A549 (cell line): ENCODE measurements at regions not wholly inside any gene's neighbourhood (a gene's known extent, or its start where the extent isn't known, plus 50 kb on each side); places are given as distances from the start of the nearest gene placed in this dataset.

ENCODE experiments used
- ATAC-seq, 2 experiments: fragments of 200-7000 bp in 1 of 2; fragments of >200 bp in 1 of 2; cut with Nextera tagmentation in 1 of 2; cut with Tn5 transposase in 1 of 2; 3 replicates each; pipeline versions ENCODE4 v1.8.0 to v1.9.1; 2018 to 2020; ENCODE audit warnings: mild to moderate bottlenecking in 1 of 2, moderate library complexity in 1 of 2
- CTCF ChIA-PET: fragments of 300-600 bp; sonication (Branson Sonifier 250); formaldehyde crosslinking; extraction: SDS; loops from one replicate; lab custom pipeline; 2021; ENCODE audit warnings: antibody characterized with exemption, inconsistent platforms; lab: Yijun Ruan, JAX
- POLR2A ChIA-PET: fragments of 350-600 bp; formaldehyde crosslinking; extraction: SDS; loops from one replicate; lab custom pipeline; 2021; ENCODE audit warnings: antibody characterized with exemption, inconsistent platforms; lab: Yijun Ruan, JAX
- DNase-seq, 2 experiments: peaks; one replicate each; pipeline versions ENCODE4 v3.0.0 to v3.0.0-alpha.2; 2011 to 2016; ENCODE audit warnings: low read depth in 1 of 2, low spot score in 1 of 2
- FAIRE-seq: peaks from 2 replicates; lab custom pipeline; 2011; peaks lifted over from hg19 to GRCh38; lab: Jason Lieb, UNC
- H3K27ac ChIP-seq, 2 experiments: fragments of >200 bp; sonication (Bioruptor Twin); formaldehyde crosslinking; 3 replicates each; pipeline ENCODE4 v1.5.1; 2016 to 2017
- H3K4me1 ChIP-seq: fragments of >200 bp; sonication (Bioruptor Twin); formaldehyde crosslinking; 3 replicates; pipeline ENCODE4 v1.6.1; 2016
- H3K4me2 ChIP-seq: fragments of >200 bp; sonication (Bioruptor Twin); formaldehyde crosslinking; 3 replicates; pipeline ENCODE4 v1.6.1; 2016
- H3K4me3 ChIP-seq: fragments of >200 bp; sonication (Bioruptor Twin); formaldehyde crosslinking; 3 replicates; pipeline ENCODE4 v1.5.1; 2016
- H3K9me3 ChIP-seq: fragments of >200 bp; sonication (Bioruptor Twin); formaldehyde crosslinking; 3 replicates; pipeline ENCODE4 v1.6.1; 2016
- CBX8 ChIP-seq: fragments of 200-600 bp; sonication (generic); IDR thresholded peaks from 2 replicates; pipeline ENCODE4 v1.6.1; 2016
- CHD4 ChIP-seq: fragments of 200-600 bp; sonication (generic); IDR thresholded peaks from 2 replicates; pipeline ENCODE4 v1.6.1; 2016; ENCODE audit warnings: antibody characterized with exemption, mild to moderate bottlenecking, borderline replicate concordance
- CTCF ChIP-seq: fragments of >200 bp; sonication (Bioruptor Twin); formaldehyde crosslinking; IDR thresholded peaks from 3 replicates; pipeline ENCODE4 v1.5.1; 2016
- ESRRA ChIP-seq: fragments of 150-350 bp; IDR thresholded peaks from 2 replicates; pipeline ENCODE4 v1.6.1; 2014; ENCODE audit warnings: mild to moderate bottlenecking, low read length, borderline replicate concordance
- FOSL2 ChIP-seq, 2 experiments: fragments of 450-650 bp in 1 of 2; fragments of >200 bp in 1 of 2; sonication (Bioruptor Twin) in 1 of 2; formaldehyde crosslinking; IDR thresholded peaks; 2 replicates each; pipeline versions ENCODE4 v1.5.0 to v1.6.1; 2016 to 2020; ENCODE audit warnings: mild to moderate bottlenecking in 1 of 2, moderate library complexity in 1 of 2
- FOXS1 ChIP-seq: fragments of 250-450 bp; sonication (Bioruptor Pico); IDR thresholded peaks from 2 replicates; pipeline ENCODE4 v1.5.0; 2020; ENCODE audit warnings: mild to moderate bottlenecking, moderate library complexity
- HDAC2 ChIP-seq: fragments of 200-600 bp; sonication (generic); IDR thresholded peaks from 2 replicates; pipeline ENCODE4 v1.6.1; 2016
- HES2 ChIP-seq: fragments of >200 bp; sonication (Bioruptor Twin); formaldehyde crosslinking; IDR thresholded peaks from 2 replicates; pipeline ENCODE4 v1.6.1; 2016
- HMGXB4 ChIP-seq: fragments of 250-450 bp; sonication (Bioruptor Pico); IDR thresholded peaks from 2 replicates; pipeline ENCODE4 v1.5.0; 2021; ENCODE audit warnings: mild to moderate bottlenecking, moderate library complexity, borderline replicate concordance
- JUN ChIP-seq, 2 experiments: fragments of >200 bp; sonication (Bioruptor Twin); formaldehyde crosslinking; IDR thresholded peaks; 2 replicates in 1 of 2; 3 replicates in 1 of 2; pipeline ENCODE4 v1.6.1; 2016 to 2017
- KDM1A ChIP-seq: fragments of 200-600 bp; sonication (generic); IDR thresholded peaks from 2 replicates; pipeline ENCODE4 v1.6.1; 2016; ENCODE audit warnings: low read depth, mild to moderate bottlenecking
- KDM5A ChIP-seq: fragments of 200-600 bp; sonication (generic); IDR thresholded peaks from 2 replicates; pipeline ENCODE4 v1.6.1; 2016; ENCODE audit warnings: antibody characterized with exemption, mild to moderate bottlenecking
- MAFK ChIP-seq: fragments of 450-650 bp; IDR thresholded peaks from 2 replicates; pipeline ENCODE4 v1.6.1; 2014; ENCODE audit not compliant: partially characterized antibody
- MAZ ChIP-seq: fragments of 150-350 bp; IDR thresholded peaks from 2 replicates; pipeline ENCODE4 v1.6.1; 2014; ENCODE audit warnings: antibody characterized with exemption, low read depth, low read length, borderline replicate concordance
- PHF8 ChIP-seq: fragments of 200-600 bp; sonication (generic); IDR thresholded peaks from 2 replicates; pipeline ENCODE4 v1.6.1; 2016; ENCODE audit warnings: low read depth, mild to moderate bottlenecking, antibody characterized with exemption, moderate library complexity, borderline replicate concordance
- POLR2A ChIP-seq: IDR thresholded peaks from 2 replicates; pipeline ENCODE4 v1.6.1; 2012; ENCODE audit warnings: mild to moderate bottlenecking, low read length
- RAD21 ChIP-seq, 2 experiments: fragments of >200 bp in 1 of 2; sonication (Bioruptor Twin) in 1 of 2; formaldehyde crosslinking in 1 of 2; IDR thresholded peaks in 1 of 2; conservative IDR thresholded peaks in 1 of 2; 2 replicates in 1 of 2; 3 replicates in 1 of 2; pipeline ENCODE4 v1.6.1; 2012 to 2018; ENCODE audit warnings: inconsistent platforms in 1 of 2
- RARB ChIP-seq: fragments of 250-450 bp; sonication (Bioruptor Pico); IDR thresholded peaks from 2 replicates; pipeline ENCODE4 v1.8.0; 2021; ENCODE audit warnings: mild to moderate bottlenecking, moderate library complexity
- SREBF2 ChIP-seq: fragments of 450-650 bp; IDR thresholded peaks from 2 replicates; pipeline ENCODE4 v1.6.1; 2014; ENCODE audit warnings: mild to moderate bottlenecking, moderate library complexity
- TFCP2L1 ChIP-seq: fragments of 250-450 bp; sonication (Bioruptor Pico); IDR thresholded peaks from 2 replicates; pipeline ENCODE4 v1.5.0; 2021; ENCODE audit warnings: mild to moderate bottlenecking
- ZC3H11A ChIP-seq: fragments of 450-650 bp; IDR thresholded peaks from 2 replicates; pipeline ENCODE4 v1.6.1; 2014; ENCODE audit warnings: antibody characterized with exemption, mild to moderate bottlenecking
- WGBS: methylation state at CpG from one replicate; pipeline ENCODE4 v1.1.6; 2017; ENCODE audit errors: missing lambda C conversion rate; 5-methylcytosine and 5-hydroxymethylcytosine counted together
- TF ChIP-seq, protein P1 (sequence below): fragments of 200-600 bp; sonication (generic); IDR thresholded peaks from 2 replicates; pipeline ENCODE4 v1.6.1; 2016; ENCODE audit warnings: antibody characterized with exemption, mild to moderate bottlenecking, moderate library complexity
- TF ChIP-seq, protein P2 (sequence below): fragments of 250-450 bp; sonication (Bioruptor Pico); IDR thresholded peaks from 2 replicates; pipeline ENCODE4 v1.5.0; 2020; ENCODE audit warnings: low read depth, mild to moderate bottlenecking, moderate library complexity

DNA sequence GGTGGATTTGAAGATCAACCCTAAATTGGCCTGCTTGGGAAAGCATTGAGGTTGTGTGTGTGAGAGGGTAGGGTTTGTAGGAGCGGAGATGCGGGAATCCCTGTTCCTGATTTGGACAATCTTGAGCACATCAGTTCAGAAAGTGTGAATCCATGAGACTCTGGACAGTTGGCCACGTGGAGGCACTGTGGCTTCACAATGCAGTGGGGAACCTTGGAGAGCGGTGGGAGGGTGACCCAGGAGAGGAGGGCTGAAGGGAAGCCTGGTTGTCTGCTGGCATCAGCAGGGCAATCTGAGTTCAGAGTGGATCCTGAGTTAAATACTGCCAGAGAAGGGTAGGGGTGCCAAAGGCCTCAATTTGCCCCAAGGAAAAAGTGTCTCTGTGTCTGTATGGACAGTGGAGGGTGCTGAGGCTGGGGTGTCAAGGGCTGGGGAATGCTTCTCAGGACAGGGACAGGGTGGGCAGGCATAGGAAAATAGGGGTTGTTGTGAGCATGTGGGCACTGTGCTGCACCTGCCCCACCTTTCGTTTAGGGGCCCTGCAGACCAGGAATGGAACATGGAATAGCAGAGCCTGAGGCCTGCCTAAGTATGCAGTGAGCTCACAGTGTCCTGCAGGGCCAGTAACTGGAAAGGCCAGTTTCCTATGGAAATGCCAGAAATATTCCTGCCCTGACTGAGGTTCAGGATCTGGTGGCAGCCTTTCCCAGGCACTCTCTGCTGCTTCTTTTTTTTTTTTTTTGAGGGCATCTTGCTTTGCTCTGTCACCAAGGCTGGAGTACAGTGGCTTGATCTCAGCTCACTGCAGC lies 162.9 kb upstream of the PRSS58 start:
- no peak for FAIRE-seq
- Histone ChIP-seq H3K4me1 (no peaks in the 10 kb centered on the region), H3K4me3 (no peak overlapping the region), H3K9me3 (no peaks in the 10 kb centered on the region), H3K27ac (no peak overlapping the region), H3K4me2 (no peak overlapping the region)
- CTCF ChIA-PET, result interaction anchor here (0.6 kb wide), 2 partner anchors 21 to 392 kb away, joined by 3 read pairs; no protein-coding TSS in a partner anchor
- WGBS, result 44% methylated on average over 5 of the region's 5 CpGs
- TF ChIP-seq, protein P1, sequence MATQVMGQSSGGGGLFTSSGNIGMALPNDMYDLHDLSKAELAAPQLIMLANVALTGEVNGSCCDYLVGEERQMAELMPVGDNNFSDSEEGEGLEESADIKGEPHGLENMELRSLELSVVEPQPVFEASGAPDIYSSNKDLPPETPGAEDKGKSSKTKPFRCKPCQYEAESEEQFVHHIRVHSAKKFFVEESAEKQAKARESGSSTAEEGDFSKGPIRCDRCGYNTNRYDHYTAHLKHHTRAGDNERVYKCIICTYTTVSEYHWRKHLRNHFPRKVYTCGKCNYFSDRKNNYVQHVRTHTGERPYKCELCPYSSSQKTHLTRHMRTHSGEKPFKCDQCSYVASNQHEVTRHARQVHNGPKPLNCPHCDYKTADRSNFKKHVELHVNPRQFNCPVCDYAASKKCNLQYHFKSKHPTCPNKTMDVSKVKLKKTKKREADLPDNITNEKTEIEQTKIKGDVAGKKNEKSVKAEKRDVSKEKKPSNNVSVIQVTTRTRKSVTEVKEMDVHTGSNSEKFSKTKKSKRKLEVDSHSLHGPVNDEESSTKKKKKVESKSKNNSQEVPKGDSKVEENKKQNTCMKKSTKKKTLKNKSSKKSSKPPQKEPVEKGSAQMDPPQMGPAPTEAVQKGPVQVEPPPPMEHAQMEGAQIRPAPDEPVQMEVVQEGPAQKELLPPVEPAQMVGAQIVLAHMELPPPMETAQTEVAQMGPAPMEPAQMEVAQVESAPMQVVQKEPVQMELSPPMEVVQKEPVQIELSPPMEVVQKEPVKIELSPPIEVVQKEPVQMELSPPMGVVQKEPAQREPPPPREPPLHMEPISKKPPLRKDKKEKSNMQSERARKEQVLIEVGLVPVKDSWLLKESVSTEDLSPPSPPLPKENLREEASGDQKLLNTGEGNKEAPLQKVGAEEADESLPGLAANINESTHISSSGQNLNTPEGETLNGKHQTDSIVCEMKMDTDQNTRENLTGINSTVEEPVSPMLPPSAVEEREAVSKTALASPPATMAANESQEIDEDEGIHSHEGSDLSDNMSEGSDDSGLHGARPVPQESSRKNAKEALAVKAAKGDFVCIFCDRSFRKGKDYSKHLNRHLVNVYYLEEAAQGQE, result peak; percentile 29; the same call in 1 of the 2 replicates
- TF ChIP-seq CTCF (0 out of 3 replicates have a peak, but pooled peaks have one; percentile 13), FOXS1 (CRISPR knock-in tag) (no peak), CHD4 (no peak), PHF8 (no peak), POLR2A (no peak), KDM1A (no peak), KDM5A (no peak), FOSL2 (IDR thresholded peaks at IDR 0.05) (no peak), FOSL2 (CRISPR knock-in tag; IDR thresholded peaks at IDR 0.05) (no peak), HDAC2 (no peak), JUN (IDR thresholded peaks at IDR 0.05) (no peak), RAD21 (conservative IDR thresholded peaks at IDR 0.05 in 1 of 2, IDR thresholded peaks at IDR 0.05 in 1 of 2) (peak in 1 of 2 experiments; percentile 42; a peak in 2 of 5 replicates), ESRRA (no peak)
- ATAC-seq, result peak; percentile 51 to 78; a peak in 3 of 6 replicates
- POLR2A ChIA-PET, result no interaction called here
- DNase-seq, result peak; percentile 8 to 9

- Histone ChIP-seq H3K27ac (no peak overlapping the region), H3K4me3 (no peak overlapping the region)
- TF ChIP-seq MAFK (no peak), MAZ (no peak), HMGXB4 (CRISPR knock-in tag) (no peak), SREBF2 (no peak), ESRRA (no peak), KDM1A (no peak), HES2 (no peak), CBX8 (no peak), RAD21 (conservative IDR thresholded peaks at IDR 0.05 in 1 of 2, IDR thresholded peaks at IDR 0.05 in 1 of 2) (no peak), JUN (IDR thresholded peaks at IDR 0.05) (no peak), RARB (no peak), TFCP2L1 (CRISPR knock-in tag) (no peak), ZC3H11A (no peak)
- TF ChIP-seq, protein P2, sequence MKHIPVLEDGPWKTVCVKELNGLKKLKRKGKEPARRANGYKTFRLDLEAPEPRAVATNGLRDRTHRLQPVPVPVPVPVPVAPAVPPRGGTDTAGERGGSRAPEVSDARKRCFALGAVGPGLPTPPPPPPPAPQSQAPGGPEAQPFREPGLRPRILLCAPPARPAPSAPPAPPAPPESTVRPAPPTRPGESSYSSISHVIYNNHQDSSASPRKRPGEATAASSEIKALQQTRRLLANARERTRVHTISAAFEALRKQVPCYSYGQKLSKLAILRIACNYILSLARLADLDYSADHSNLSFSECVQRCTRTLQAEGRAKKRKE, result no peak
- TF ChIP-seq, all 56 proteins: peak for 0
- ChIA-PET POLR2A (no interaction called here), CTCF (no interaction called here)
- Histone ChIP-seq H3K4me1 (no peaks in the 10 kb centered on the region), H3K9me3 (no peaks in the 10 kb centered on the region), H3K4me2 (no peak overlapping the region)
- WGBS, result 54% methylated on average over 4 of the region's 4 CpGs
- ATAC-seq, result no peak
- DNase-seq, result no peak
- no peak for FAIRE-seq
Observed at GRCh38 chr7:142418326-142418725, 160.5 kb upstream of the PRSS58 start.
